GM12875 (cell line): ENCODE measurements at regions not wholly inside any gene's neighbourhood (a gene's known extent, or its start where the extent isn't known, plus 50 kb on each side); places are given as distances from the start of the nearest gene placed in this dataset.

Experiments used
- H3K4me3 ChIP-seq: one replicate; pipeline ENCODE4 v1.5.1; 2011; ENCODE audit warnings: low read depth, low read length, control low read depth
- CTCF ChIP-seq: IDR thresholded peaks from 2 replicates; pipeline ENCODE4 v1.5.1; 2011; ENCODE audit warnings: low read depth, mild to moderate bottlenecking, control low read depth, inconsistent platforms, low read length, moderate library complexity, borderline replicate concordance; ENCODE audit not compliant: insufficient read depth

GRCh38 chr5:4717446-4717845 is 422.7 kb upstream of the ADAMTS16 start:
- H3K4me3 ChIP-seq: no peak overlapping the region
- no peak for TF ChIP-seq CTCF

DNA sequence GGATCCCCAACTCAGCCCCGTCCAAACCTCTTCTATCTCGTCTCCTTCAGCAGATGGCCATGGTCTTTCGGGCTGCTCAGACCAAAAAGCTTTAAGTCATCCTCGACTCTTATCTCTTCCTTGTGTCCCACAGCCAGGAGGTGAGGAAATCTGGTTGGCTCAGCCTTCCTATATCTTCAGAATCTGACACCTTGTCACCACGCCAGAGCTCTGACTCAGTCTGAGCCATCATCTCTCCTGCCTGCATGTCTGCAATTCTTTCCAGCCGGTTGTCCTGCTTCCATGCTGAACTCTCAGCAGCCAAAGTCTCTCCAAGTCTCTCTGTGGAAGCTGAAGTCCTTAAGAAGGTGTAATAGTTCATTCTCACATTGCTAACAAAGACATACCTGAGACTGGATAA is 419.3 kb upstream of the ADAMTS16 start:
- no peak for TF ChIP-seq CTCF
- no peak overlapping the region for H3K4me3 ChIP-seq

- no peak overlapping the region for H3K4me3 ChIP-seq
- TF ChIP-seq CTCF: no peak
Measured at GRCh38 chr5:4722886-4723285, 417.2 kb upstream of the ADAMTS16 start.

- no peak for TF ChIP-seq CTCF
Measured at GRCh38 chr5:4725594-4725993, 414.5 kb upstream of the ADAMTS16 start.

GRCh38 chr5:4730279-4730678 is 409.9 kb upstream of the ADAMTS16 start:
- no peak for TF ChIP-seq CTCF
- H3K4me3 ChIP-seq: no peak overlapping the region

More at GRCh38 chr5:4725594-4725993, 414.5 kb upstream of the ADAMTS16 start:
- no peak overlapping the region for H3K4me3 ChIP-seq

GRCh38 chr5:4734348-4734747 is 405.8 kb upstream of the ADAMTS16 start:
- TF ChIP-seq CTCF: no peak
- H3K4me3 ChIP-seq: no peak overlapping the region

DNA sequence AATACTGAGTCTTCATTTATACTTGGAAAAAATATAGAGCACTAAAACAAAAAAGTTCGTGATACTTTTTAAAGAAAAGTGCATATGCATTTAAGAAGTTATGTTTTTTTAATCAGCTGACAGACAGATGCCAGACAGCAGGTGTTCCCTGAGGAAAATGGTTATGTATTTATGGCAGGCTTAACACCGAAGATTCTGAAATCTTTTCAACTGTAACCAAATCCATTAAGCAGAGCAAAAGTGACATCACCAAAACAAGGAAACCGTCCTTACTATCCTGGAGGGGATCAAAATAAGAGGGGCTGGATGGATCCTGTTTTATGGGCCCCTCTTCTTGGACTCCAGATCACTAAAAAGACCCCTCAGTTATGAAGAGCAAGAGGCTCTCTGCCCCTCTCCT is 404.9 kb upstream of the ADAMTS16 start:
- no peak for TF ChIP-seq CTCF

More for the DNA sequence above, 404.9 kb upstream of the ADAMTS16 start:
- no peak overlapping the region for H3K4me3 ChIP-seq
